NB4 (cell line): ENCODE measurements at regions not wholly inside any gene's neighbourhood (a gene's known extent, or its start where the extent isn't known, plus 50 kb on each side); places are given as distances from the start of the nearest gene placed in this dataset.

Experiments used
- DNase-seq: peaks from one replicate; pipeline ENCODE4 v3.0.0; 2010; ENCODE audit warnings: low read depth
- H3K4me3 ChIP-seq: one replicate; pipeline ENCODE4 v1.5.1; 2011; ENCODE audit warnings: mild to moderate bottlenecking, low read depth, low read length, moderate library complexity
- CTCF ChIP-seq: IDR thresholded peaks from one replicate; pipeline ENCODE4 v1.5.1; 2012; ENCODE audit warnings: low read depth, low read length
- MAX ChIP-seq: IDR thresholded peaks from 2 replicates; pipeline ENCODE4 v1.6.1; 2011; ENCODE audit warnings: low read depth, low read length
- MYC ChIP-seq: IDR thresholded peaks from 2 replicates; pipeline ENCODE4 v1.6.1; 2011; ENCODE audit warnings: low read depth, low read length
- POLR2A ChIP-seq: IDR thresholded peaks from 2 replicates; pipeline ENCODE4 v1.6.1; 2011; ENCODE audit warnings: mild to moderate bottlenecking; ENCODE audit not compliant: insufficient read length; ENCODE audit errors: extremely low read depth

- TF ChIP-seq CTCF (peak; percentile 79), MAX (no peak)
- DNase-seq: peak; percentile 60
- H3K4me3 ChIP-seq: no peak overlapping the region
Measured at GRCh38 chr12:61993734-61994345, 266.4 kb upstream of the USP15 start.

- DNase-seq: no peak
- TF ChIP-seq POLR2A: no peak
- H3K4me3 ChIP-seq: no peak overlapping the region
Measured at GRCh38 chr12:61996717-61997116, 263.5 kb upstream of the USP15 start.

GRCh38 chr12:61998791-61999190 lies 261.4 kb upstream of the USP15 start:
- TF ChIP-seq POLR2A: no peak
- no peak for TF ChIP-seq CTCF
- TF ChIP-seq MYC: no peak
- TF ChIP-seq MAX: no peak
- no peak overlapping the region for H3K4me3 ChIP-seq
- DNase-seq: no peak

GRCh38 chr12:61999311-61999710 lies 260.9 kb upstream of the USP15 start:
- H3K4me3 ChIP-seq: no peak overlapping the region
- TF ChIP-seq POLR2A (no peak), MAX (no peak), MYC (no peak), CTCF (no peak)
- DNase-seq: no peak

- H3K4me3 ChIP-seq: no peak overlapping the region
Measured at GRCh38 chr12:62001424-62001823, 258.8 kb upstream of the USP15 start.

GRCh38 chr12:62003226-62003625 lies 257.0 kb upstream of the USP15 start:
- no peak for DNase-seq
- TF ChIP-seq CTCF (no peak), MYC (no peak), POLR2A (no peak), MAX (no peak)
- H3K4me3 ChIP-seq: no peak overlapping the region

More at GRCh38 chr12:62001424-62001823, 258.8 kb upstream of the USP15 start:
- DNase-seq: no peak
- TF ChIP-seq POLR2A (no peak), CTCF (no peak), MYC (no peak), MAX (no peak)
